SU-DHL-6 (cell line): ENCODE measurements at regions not wholly inside any gene's neighbourhood (a gene's known extent, or its start where the extent isn't known, plus 50 kb on each side); places are given as distances from the start of the nearest gene placed in this dataset.

Source experiments
- H2AFZ ChIP-seq: fragments of 200-600 bp; sonication (generic); 2 replicates; pipeline ENCODE4 v1.6.1; 2014; ENCODE audit warnings: low read depth, mild to moderate bottlenecking, moderate library complexity, mixed read lengths, antibody characterized with exemption, low read length; ENCODE audit not compliant: severe bottlenecking
- H3F3A ChIP-seq: fragments of 200-600 bp; shearing (Covaris generic); 2 replicates; pipeline ENCODE4 v1.6.0; 2016; ENCODE audit warnings: antibody characterized with exemption, mild to moderate bottlenecking; ENCODE audit not compliant: insufficient read depth
- H3K27ac ChIP-seq: fragments of 200-600 bp; sonication (generic); 2 replicates; pipeline ENCODE4 v1.5.1; 2016; ENCODE audit warnings: low read depth, mild to moderate bottlenecking, low read length, moderate library complexity, mixed read lengths
- H3K27me3 ChIP-seq: fragments of 200-600 bp; sonication (generic), shearing (Covaris generic); 2 replicates; pipeline ENCODE4 v1.6.0; 2014; ENCODE audit warnings: mild to moderate bottlenecking, low read length
- H3K36me3 ChIP-seq: fragments of 200-600 bp; sonication (generic); 2 replicates; pipeline ENCODE4 v1.6.1; 2014; ENCODE audit warnings: mild to moderate bottlenecking, low read length, mixed read lengths
- H3K4me2 ChIP-seq: fragments of 300-600, 200-600 bp; shearing (Covaris generic), sonication (generic); 2 replicates; pipeline ENCODE4 v1.6.0; 2014; ENCODE audit warnings: low read length, low read depth, mild to moderate bottlenecking; ENCODE audit not compliant: poor library complexity, severe bottlenecking
- H3K4me3 ChIP-seq: fragments of 200-600 bp; sonication (generic); 2 replicates; pipeline ENCODE4 v1.5.1; 2014; ENCODE audit warnings: antibody characterized with exemption, low read length, mild to moderate bottlenecking, mixed read lengths; ENCODE audit not compliant: insufficient read depth, poor library complexity, severe bottlenecking
- H3K79me2 ChIP-seq: fragments of 200-600 bp; sonication (generic); 2 replicates; pipeline ENCODE4 v1.6.1; 2014; ENCODE audit warnings: mild to moderate bottlenecking, low read length, moderate library complexity; ENCODE audit not compliant: insufficient read depth
- H3K9ac ChIP-seq: fragments of 200-600 bp; sonication (generic); 2 replicates; pipeline ENCODE4 v1.7.0; 2014; ENCODE audit warnings: mild to moderate bottlenecking, low read length
- H3K9me2 ChIP-seq: fragments of 200-600 bp; sonication (generic); replicated peaks from 2 replicates; pipeline ENCODE4 v1.6.1; 2014; ENCODE audit warnings: low read length; ENCODE audit not compliant: insufficient read depth
- H3K9me3 ChIP-seq: fragments of 200-600 bp; sonication (generic); 2 replicates; pipeline ENCODE4 v1.6.1; 2014; ENCODE audit warnings: low read length, mixed read lengths; ENCODE audit not compliant: insufficient read depth
- H4K20me1 ChIP-seq: fragments of 200-600 bp; sonication (generic); 2 replicates; pipeline ENCODE4 v1.6.1; 2014; ENCODE audit warnings: low read depth, mild to moderate bottlenecking, antibody characterized with exemption, low read length, moderate library complexity, mixed read lengths
- EZH2phosphoT487 ChIP-seq: fragments of 200-600 bp; sonication (generic), shearing (Covaris generic); conservative IDR thresholded peaks from 2 replicates; pipeline ENCODE4 v1.6.1; 2018; ENCODE audit warnings: mild to moderate bottlenecking, antibody characterized with exemption, low read length, moderate library complexity, mixed read lengths
- TF ChIP-seq, protein P1 (sequence below): fragments of 200-600 bp; sonication (generic); IDR thresholded peaks from one replicate; pipeline ENCODE4 v1.5.1; 2017; ENCODE audit warnings: antibody characterized with exemption, mild to moderate bottlenecking, low read length, moderate library complexity; ENCODE audit not compliant: insufficient read depth, poor library complexity, severe bottlenecking

DNA sequence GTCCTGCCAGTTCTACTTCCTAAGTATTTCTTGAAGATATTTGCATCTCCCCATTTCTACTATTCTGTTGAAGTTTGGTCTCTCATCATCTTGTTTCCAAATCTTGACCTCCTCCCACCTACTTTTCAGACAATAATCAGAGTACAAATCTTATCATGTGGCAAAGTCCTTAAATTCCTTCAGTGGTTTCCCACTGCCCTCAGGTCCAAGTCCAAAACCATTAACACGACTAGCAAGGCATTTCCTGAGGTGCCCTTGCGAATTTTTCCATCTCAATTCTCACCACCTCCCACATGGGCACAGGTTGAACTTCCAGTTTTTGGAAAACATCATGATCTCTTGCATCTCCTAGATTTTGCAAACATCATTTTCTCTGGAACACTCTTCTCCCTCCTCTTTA, 97.2 kb upstream of the CDK1 start:
- H3K27me3 ChIP-seq = no peaks in the 10 kb centered on the region
- no peak overlapping the region for H3K4me3 ChIP-seq
- no peak overlapping the region for H3K9ac ChIP-seq
- TF ChIP-seq EZH2phosphoT487 = no peak
- TF ChIP-seq, protein P1, sequence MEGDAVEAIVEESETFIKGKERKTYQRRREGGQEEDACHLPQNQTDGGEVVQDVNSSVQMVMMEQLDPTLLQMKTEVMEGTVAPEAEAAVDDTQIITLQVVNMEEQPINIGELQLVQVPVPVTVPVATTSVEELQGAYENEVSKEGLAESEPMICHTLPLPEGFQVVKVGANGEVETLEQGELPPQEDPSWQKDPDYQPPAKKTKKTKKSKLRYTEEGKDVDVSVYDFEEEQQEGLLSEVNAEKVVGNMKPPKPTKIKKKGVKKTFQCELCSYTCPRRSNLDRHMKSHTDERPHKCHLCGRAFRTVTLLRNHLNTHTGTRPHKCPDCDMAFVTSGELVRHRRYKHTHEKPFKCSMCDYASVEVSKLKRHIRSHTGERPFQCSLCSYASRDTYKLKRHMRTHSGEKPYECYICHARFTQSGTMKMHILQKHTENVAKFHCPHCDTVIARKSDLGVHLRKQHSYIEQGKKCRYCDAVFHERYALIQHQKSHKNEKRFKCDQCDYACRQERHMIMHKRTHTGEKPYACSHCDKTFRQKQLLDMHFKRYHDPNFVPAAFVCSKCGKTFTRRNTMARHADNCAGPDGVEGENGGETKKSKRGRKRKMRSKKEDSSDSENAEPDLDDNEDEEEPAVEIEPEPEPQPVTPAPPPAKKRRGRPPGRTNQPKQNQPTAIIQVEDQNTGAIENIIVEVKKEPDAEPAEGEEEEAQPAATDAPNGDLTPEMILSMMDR = no peak
- H3K9me3 ChIP-seq = no peaks in the 10 kb centered on the region
- H3K9me2 ChIP-seq = no peaks in the 10 kb centered on the region
- H3F3A ChIP-seq = no peaks in the 10 kb centered on the region
- no peak overlapping the region for H3K4me2 ChIP-seq
- H3K79me2 ChIP-seq = no peaks in the 10 kb centered on the region
- H3K36me3 ChIP-seq = no peaks in the 10 kb centered on the region
- no peaks in the 10 kb centered on the region for H4K20me1 ChIP-seq
- no peak overlapping the region for H3K27ac ChIP-seq
- no peak overlapping the region for H2AFZ ChIP-seq

DNA sequence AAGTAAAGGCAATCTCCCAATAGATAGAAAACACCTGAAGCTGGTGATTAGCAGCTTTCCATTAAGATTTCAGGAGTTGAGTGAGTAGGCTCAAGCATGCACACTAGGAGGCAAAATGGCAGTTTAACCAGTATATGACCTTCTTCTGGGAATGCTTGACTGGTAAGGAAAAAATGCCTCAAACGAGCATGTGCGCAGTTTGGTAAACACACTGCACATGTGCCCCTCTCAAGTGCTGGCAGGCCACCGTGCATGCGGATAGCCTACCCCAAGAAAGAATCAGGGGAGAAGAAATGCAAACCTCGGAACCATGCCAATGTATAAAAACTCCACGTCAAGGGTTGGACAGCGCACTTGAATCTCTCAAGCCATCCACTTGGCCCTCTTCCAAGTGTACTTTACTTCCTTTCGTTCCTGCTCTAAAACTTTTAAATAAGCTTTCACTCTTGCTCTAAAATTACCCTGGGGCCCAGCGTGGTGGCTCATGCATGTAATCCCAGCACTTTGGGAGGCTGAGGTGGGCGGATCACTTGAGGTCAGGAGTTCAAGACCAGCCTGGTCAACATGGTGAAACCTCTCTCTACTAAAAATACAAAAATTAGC, 98.8 kb upstream of the CDK1 start:
- Histone ChIP-seq H3K4me3 (no peak overlapping the region), H3K9me2 (no peaks in the 10 kb centered on the region), H3K9ac (no peak overlapping the region), H3K36me3 (no peaks in the 10 kb centered on the region), H3K4me2 (no peak overlapping the region), H3K27ac (no peak overlapping the region), H3K79me2 (no peaks in the 10 kb centered on the region), H3K9me3 (no peaks in the 10 kb centered on the region), H3F3A (no peaks in the 10 kb centered on the region), H2AFZ (no peak overlapping the region), H3K27me3 (no peaks in the 10 kb centered on the region), H4K20me1 (no peaks in the 10 kb centered on the region)
- TF ChIP-seq, protein P1 = no peak
- TF ChIP-seq EZH2phosphoT487 = no peak

DNA sequence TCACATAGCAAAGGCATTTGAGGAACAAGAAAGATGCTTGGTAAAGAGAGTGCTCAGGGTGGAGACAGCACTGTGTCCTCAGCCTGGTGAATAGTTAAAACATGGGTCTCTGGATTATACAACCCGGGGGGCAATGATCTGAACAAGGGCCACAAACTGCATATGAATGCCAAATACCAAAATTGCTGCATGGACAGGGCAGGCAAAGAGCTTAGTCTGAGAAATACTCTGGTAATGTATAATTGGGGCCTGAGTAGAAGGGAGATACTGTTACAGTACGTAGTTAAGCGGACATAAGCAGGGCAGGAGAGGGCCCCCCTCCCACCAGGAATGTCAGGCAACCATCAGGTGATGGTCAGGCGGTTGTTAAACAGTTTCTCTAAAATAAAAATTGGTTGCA, 99.3 kb upstream of the CDK1 start:
- H3K9ac ChIP-seq = no peak overlapping the region
- TF ChIP-seq, protein P1 = no peak
- no peak for TF ChIP-seq EZH2phosphoT487
- H2AFZ ChIP-seq = no peak overlapping the region
- no peaks in the 10 kb centered on the region for H3K9me3 ChIP-seq
- no peaks in the 10 kb centered on the region for H3K36me3 ChIP-seq
- no peaks in the 10 kb centered on the region for H3K27me3 ChIP-seq
- no peaks in the 10 kb centered on the region for H4K20me1 ChIP-seq
- no peaks in the 10 kb centered on the region for H3F3A ChIP-seq
- no peak overlapping the region for H3K27ac ChIP-seq
- no peaks in the 10 kb centered on the region for H3K79me2 ChIP-seq
- H3K4me2 ChIP-seq = no peak overlapping the region
- no peak overlapping the region for H3K4me3 ChIP-seq
- no peaks in the 10 kb centered on the region for H3K9me2 ChIP-seq
